ENCODE measurements at regions not wholly inside any gene's neighbourhood (a gene's known extent, or its start where the extent isn't known, plus 50 kb on each side); places are given as distances from the start of the nearest gene placed in this dataset.

DNA sequence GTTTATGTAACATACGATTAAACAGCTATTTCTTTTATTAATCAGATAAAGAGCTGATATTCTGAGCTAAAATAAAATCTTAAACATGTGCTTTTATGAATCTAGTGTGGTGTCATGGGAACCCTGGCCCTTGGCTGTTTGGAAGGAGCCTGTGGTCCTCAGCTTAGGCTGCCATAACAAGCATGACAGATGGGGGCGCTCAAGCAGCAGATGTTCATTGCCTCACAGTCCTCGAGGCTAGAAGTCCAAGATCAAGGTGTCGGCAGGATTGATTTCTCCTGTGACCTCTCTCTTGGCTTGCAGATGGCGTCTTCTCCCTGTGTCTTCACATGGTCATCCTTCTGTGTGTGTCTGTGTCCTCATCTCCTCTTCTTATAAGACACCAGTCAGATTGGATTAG lies 448.2 kb downstream of the GADD45G start:
- Histone ChIP-seq H4K20me1 (ENCODE audit: insufficient read depth) (no peaks in the 10 kb centered on the region), H3K27me3 (ENCODE audit: insufficient read depth, low read length) (no peaks in the 10 kb centered on the region), H3K9me3 (ENCODE audit: control insufficient read depth in 1 of 2, insufficient read depth in 1 of 2, low read depth in 1 of 2, low read length in 2 of 2) (no peaks in the 10 kb centered on the region), H2AFZ (ENCODE audit: low read depth, low read length, poor library complexity, severe bottlenecking) (no peak overlapping the region), H3K79me2 (ENCODE audit: insufficient read depth, low read length) (no peaks in the 10 kb centered on the region), H3K9ac (ENCODE audit: low read length) (no peak overlapping the region), H3K4me1 (ENCODE audit: control insufficient read depth in 1 of 2, insufficient read depth in 2 of 2, low read length in 2 of 2) (no peaks in the 10 kb centered on the region), H3K36me3 (ENCODE audit: control insufficient read depth in 1 of 2, insufficient read depth in 2 of 2, low read length in 2 of 2) (no peaks in the 10 kb centered on the region), H3K9me2 (ENCODE audit: insufficient read depth) (no peaks in the 10 kb centered on the region), H3K27ac (ENCODE audit: low read depth, low read length) (no peak overlapping the region), H3K4me2 (ENCODE audit: low read length) (no peak overlapping the region), H3K4me3 (replicated peaks in 1 of 2; ENCODE audit: low read depth in 1 of 2, low read length in 2 of 2) (no peak overlapping the region)
- ChIA-PET POLR2A (no interaction called here), CTCF (no interaction called here), RAD21 (ENCODE audit: low non-redundant PET in 1 of 2, low total read pairs in 2 of 2, uncharacterized antibody in 2 of 2, unreplicated experiment in 2 of 2) (no interaction called here)
- peak; percentile 69 for ATAC-seq
- DNase-seq (ENCODE audit: low read depth, low spot score) = peak; percentile 18
- intact Hi-C loops (cut with micrococcal nuclease) = no loop called here
- TF ChIP-seq, protein P1, sequence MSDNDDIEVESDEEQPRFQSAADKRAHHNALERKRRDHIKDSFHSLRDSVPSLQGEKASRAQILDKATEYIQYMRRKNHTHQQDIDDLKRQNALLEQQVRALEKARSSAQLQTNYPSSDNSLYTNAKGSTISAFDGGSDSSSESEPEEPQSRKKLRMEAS (IDR thresholded peaks at IDR 0.05) = no peak
- TF ChIP-seq ATF3 (IDR thresholded peaks at IDR 0.05) (no peak), RAD21 (IDR thresholded peaks at IDR 0.05; ENCODE audit: low read depth) (peak; percentile 12; the same call in 1 of the 2 replicates), CTCF (IDR thresholded peaks at IDR 0.05 in 2 of 3, conservative IDR thresholded peaks at IDR 0.05 in 1 of 3; ENCODE audit: borderline replicate concordance in 1 of 3, insufficient read depth in 1 of 3, low read depth in 2 of 3, low read length in 2 of 3) (peak in 2 of 3 experiments; percentile 51 to 54; a peak in 4 of 6 replicates), TCF7L2 (IDR thresholded peaks at IDR 0.05; ENCODE audit: borderline replicate concordance, extremely low read depth, insufficient read depth, insufficient read length) (no peak), POLR2A (IDR thresholded peaks at IDR 0.05; ENCODE audit: borderline replicate concordance, extremely low read depth, insufficient read depth, insufficient read length) (no peak)
- no TSS peak for BruUV-seq (replicated peaks)

DNA sequence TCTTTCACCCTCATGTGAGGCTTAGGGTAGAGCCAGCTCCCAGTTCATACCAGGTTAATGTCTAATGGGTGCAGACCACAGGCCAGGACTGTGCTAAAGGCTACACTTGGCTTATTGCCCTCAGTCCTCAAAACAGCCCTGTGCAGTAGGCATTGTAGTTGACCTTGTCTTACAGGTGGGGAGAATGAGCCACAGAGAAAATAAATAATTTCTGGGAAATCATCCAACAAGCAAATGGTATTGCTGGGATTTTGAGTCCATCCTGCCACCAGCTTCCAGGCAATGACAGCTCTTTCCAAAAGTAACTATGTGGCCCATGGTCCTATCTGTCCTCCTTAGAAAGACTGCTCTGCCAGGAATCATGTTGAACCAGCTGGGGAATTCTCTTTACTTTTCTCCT lies 450.0 kb downstream of the GADD45G start:
- CTCF ChIA-PET = no interaction called here
- no peak overlapping the region for H2AFZ ChIP-seq (ENCODE audit: low read depth, low read length, poor library complexity, severe bottlenecking)
- no peaks in the 10 kb centered on the region for H3K9me3 ChIP-seq (ENCODE audit: control insufficient read depth in 1 of 2, insufficient read depth in 1 of 2, low read depth in 1 of 2, low read length in 2 of 2)
- no peak overlapping the region for H3K4me2 ChIP-seq (ENCODE audit: low read length)
- DNase-seq (ENCODE audit: low read depth, low spot score) = no peak
- intact Hi-C loops (cut with micrococcal nuclease) = no loop called here
- BruUV-seq (replicated peaks) = no TSS peak
- H3K9ac ChIP-seq (ENCODE audit: low read length) = no peak overlapping the region
- no peak for ATAC-seq
- H3K36me3 ChIP-seq (ENCODE audit: control insufficient read depth in 1 of 2, insufficient read depth in 2 of 2, low read length in 2 of 2) = no peaks in the 10 kb centered on the region
- no peaks in the 10 kb centered on the region for H3K27me3 ChIP-seq (ENCODE audit: insufficient read depth, low read length)
- no peak overlapping the region for H3K27ac ChIP-seq (ENCODE audit: low read depth, low read length)
- no peaks in the 10 kb centered on the region for H3K79me2 ChIP-seq (ENCODE audit: insufficient read depth, low read length)
- H3K4me1 ChIP-seq (ENCODE audit: control insufficient read depth in 1 of 2, insufficient read depth in 2 of 2, low read length in 2 of 2) = no peaks in the 10 kb centered on the region
- no peak overlapping the region for H3K4me3 ChIP-seq (replicated peaks in 1 of 2; ENCODE audit: low read depth in 1 of 2, low read length in 2 of 2)
- RAD21 ChIA-PET (ENCODE audit: low non-redundant PET in 1 of 2, low total read pairs in 2 of 2, uncharacterized antibody in 2 of 2, unreplicated experiment in 2 of 2) = no interaction called here
- no peaks in the 10 kb centered on the region for H4K20me1 ChIP-seq (ENCODE audit: insufficient read depth)
- POLR2A ChIA-PET = no interaction called here
- H3K9me2 ChIP-seq (ENCODE audit: insufficient read depth) = no peaks in the 10 kb centered on the region
- TF ChIP-seq YY1 (IDR thresholded peaks at IDR 0.05; ENCODE audit: extremely low read depth, insufficient replicate concordance, low read depth, low read length) (no peak), ATF3 (IDR thresholded peaks at IDR 0.05) (no peak), CTCF (IDR thresholded peaks at IDR 0.05 in 2 of 3, conservative IDR thresholded peaks at IDR 0.05 in 1 of 3; ENCODE audit: borderline replicate concordance in 1 of 3, insufficient read depth in 1 of 3, low read depth in 2 of 3, low read length in 2 of 3) (no peak), POLR2A (IDR thresholded peaks at IDR 0.05; ENCODE audit: borderline replicate concordance, extremely low read depth, insufficient read depth, insufficient read length) (no peak), SIN3A (IDR thresholded peaks at IDR 0.05; ENCODE audit: low read depth) (no peak), SP1 (IDR thresholded peaks at IDR 0.05; ENCODE audit: low read depth) (no peak), ELF1 (IDR thresholded peaks at IDR 0.05; ENCODE audit: borderline replicate concordance, low read depth) (no peak), JUND (IDR thresholded peaks at IDR 0.05) (no peak), FOSL1 (IDR thresholded peaks at IDR 0.05; ENCODE audit: low read depth) (no peak)
- TF ChIP-seq, protein P1 (IDR thresholded peaks at IDR 0.05) = no peak
